TTC549 (cell line): ENCODE measurements at regions not wholly inside any gene's neighbourhood (a gene's known extent, or its start where the extent isn't known, plus 50 kb on each side); places are given as distances from the start of the nearest gene placed in this dataset.
"Not testable (repeated sequence)": the region's sequence is repeated elsewhere in the genome, so short reads cannot be mapped to it uniquely, and the experiment has no call there.

ENCODE experiments used
- FAIRE-seq: peaks from 2 replicates; lab custom pipeline; 2012; peaks lifted over from hg19 to GRCh38; lab: Jason Lieb, UNC

- no peak for FAIRE-seq
Measured at GRCh38 chr14:83607682-83608081, 1922.3 kb upstream of the FLRT2 start.

GRCh38 chr14:83611491-83611890 lies 1918.5 kb upstream of the FLRT2 start:
- no peak for FAIRE-seq

- FAIRE-seq = no peak
Measured at GRCh38 chr14:83611906-83612390, 1918.0 kb upstream of the FLRT2 start.

GRCh38 chr14:83614956-83615355 lies 1915.0 kb upstream of the FLRT2 start:
- no peak for FAIRE-seq

- no peak for FAIRE-seq
Measured at GRCh38 chr14:83624541-83624940, 1905.4 kb upstream of the FLRT2 start.

- FAIRE-seq = no peak
Measured at GRCh38 chr14:83632375-83632774, 1897.6 kb upstream of the FLRT2 start.

GRCh38 chr14:83638748-83639504 lies 1891.0 kb upstream of the FLRT2 start:
- FAIRE-seq = no peak

- not testable (repeated sequence) for FAIRE-seq
Measured at GRCh38 chr14:83639505-83639875, 1890.5 kb upstream of the FLRT2 start.

GRCh38 chr14:83646228-83646627 lies 1883.7 kb upstream of the FLRT2 start:
- no peak for FAIRE-seq

GRCh38 chr14:83660597-83660996 lies 1869.3 kb upstream of the FLRT2 start:
- FAIRE-seq = no peak

- no peak for FAIRE-seq
Measured at GRCh38 chr14:83664389-83664788, 1865.6 kb upstream of the FLRT2 start.

- FAIRE-seq = no peak
Measured at GRCh38 chr14:83689265-83689664, 1840.7 kb upstream of the FLRT2 start.

- FAIRE-seq = no peak
Measured at GRCh38 chr14:83697099-83697498, 1832.8 kb upstream of the FLRT2 start.

GRCh38 chr14:83702619-83703018 lies 1827.3 kb upstream of the FLRT2 start:
- no peak for FAIRE-seq

GRCh38 chr14:83706231-83706954 lies 1823.6 kb upstream of the FLRT2 start:
- FAIRE-seq = no peak

GRCh38 chr14:83707056-83707455 lies 1822.9 kb upstream of the FLRT2 start:
- no peak for FAIRE-seq

- no peak for FAIRE-seq
Measured at GRCh38 chr14:83709116-83709515, 1820.8 kb upstream of the FLRT2 start.

GRCh38 chr14:83711046-83711445 lies 1818.9 kb upstream of the FLRT2 start:
- no peak for FAIRE-seq

- FAIRE-seq = no peak
Measured at GRCh38 chr14:83712418-83713129, 1817.4 kb upstream of the FLRT2 start.

GRCh38 chr14:83713732-83714131 lies 1816.2 kb upstream of the FLRT2 start:
- no peak for FAIRE-seq

- no peak for FAIRE-seq
Measured at GRCh38 chr14:83714151-83714550, 1815.8 kb upstream of the FLRT2 start.

- FAIRE-seq = not testable (repeated sequence)
Measured at GRCh38 chr14:83719435-83719834, 1810.5 kb upstream of the FLRT2 start.

GRCh38 chr14:83733670-83734069 lies 1796.3 kb upstream of the FLRT2 start:
- no peak for FAIRE-seq
